GM10248 (cell line): ENCODE measurements at regions not wholly inside any gene's neighbourhood (a gene's known extent, or its start where the extent isn't known, plus 50 kb on each side); places are given as distances from the start of the nearest gene placed in this dataset.

Experiments
- CTCF ChIA-PET: fragments of 300-600 bp; sonication (Branson Sonifier 250); formaldehyde crosslinking; extraction: SDS; loops from one replicate; lab custom pipeline; 2021; ENCODE audit warnings: antibody characterized with exemption; lab: Yijun Ruan, JAX
- POLR2A ChIA-PET: fragments of 350-650 bp; sonication (Branson Sonifier 250); formaldehyde crosslinking; extraction: SDS; loops from one replicate; lab custom pipeline; 2020; ENCODE audit warnings: antibody characterized with exemption; lab: Yijun Ruan, JAX
- DNase-seq: peaks from one replicate; pipeline ENCODE4 v3.0.0; 2012; ENCODE audit errors: extremely low spot score
- CTCF ChIP-seq: IDR thresholded peaks from 2 replicates; pipeline ENCODE4 v1.5.1; 2012; ENCODE audit warnings: mild to moderate bottlenecking, low read depth; ENCODE audit errors: extremely low read depth, missing control alignments, control extremely low read depth

- ChIA-PET CTCF (no interaction called here), POLR2A (no interaction called here)
- DNase-seq: no peak
- TF ChIP-seq CTCF: no peak
These were observed 617.4 kb upstream of the STXBP6 start for GRCh38 chr14:25667387-25667786.

GRCh38 chr14:25666877-25667276 is 616.9 kb upstream of the STXBP6 start:
- DNase-seq: no peak
- ChIA-PET CTCF (no interaction called here), POLR2A (no interaction called here)
- no peak for TF ChIP-seq CTCF

- POLR2A ChIA-PET: no interaction called here
- CTCF ChIA-PET: interaction anchor here (1.3 kb wide), 1 partner anchor 13 kb away, joined by 3 read pairs; no protein-coding TSS in a partner anchor
- DNase-seq: no peak
- no peak for TF ChIP-seq CTCF
These were observed 609.0 kb upstream of the STXBP6 start for GRCh38 chr14:25658988-25659387.

GRCh38 chr14:25630447-25630846 is 580.5 kb upstream of the STXBP6 start:
- CTCF ChIA-PET: interaction anchor here (1.3 kb wide), 1 partner anchor 42 kb away, joined by 3 read pairs; no protein-coding TSS in a partner anchor
- no peak for DNase-seq
- POLR2A ChIA-PET: no interaction called here
- no peak for TF ChIP-seq CTCF

- ChIA-PET POLR2A (no interaction called here), CTCF (interaction anchor here (0.8 to 1.3 kb wide), 2 partner anchors 9 to 17 kb away, joined by 3 read pairs; no protein-coding TSS in a partner anchor)
- no peak for DNase-seq
- TF ChIP-seq CTCF: no peak
These were observed 579.0 kb upstream of the STXBP6 start for GRCh38 chr14:25628978-25629377.

- CTCF ChIA-PET: interaction anchor here (0.8 kb wide), 1 partner anchor 9 kb away, joined by 3 read pairs; no protein-coding TSS in a partner anchor
- POLR2A ChIA-PET: no interaction called here
- DNase-seq: no peak
- no peak for TF ChIP-seq CTCF
These were observed 578.4 kb upstream of the STXBP6 start for GRCh38 chr14:25628390-25628789.
